Mucosa of descending colon (tissue), 3 donors: ENCODE measurements at regions not wholly inside any gene's neighbourhood (a gene's known extent, or its start where the extent isn't known, plus 50 kb on each side); places are given as distances from the start of the nearest gene placed in this dataset.
A peak's percentile ranks its signal among the peaks of the same experiment; 100 is the strongest.

Source experiments
- ATAC-seq: fragments of 200-7000 bp; cut with Tn5 transposase; one replicate; pipeline ENCODE4 v1.9.1; 2020; ENCODE audit warnings: mild to moderate bottlenecking, moderate library complexity
- DNase-seq, 3 donors: peaks; one replicate each; pipeline ENCODE4 v3.0.0-alpha.2; 2020
- H3K36me3 ChIP-seq: fragments of 200-600 bp; one replicate; pipeline ENCODE4 v1.8.0; 2021; ENCODE audit warnings: low read depth, mild to moderate bottlenecking
- H3K4me1 ChIP-seq: fragments of 200-600 bp; one replicate; pipeline ENCODE4 v1.8.0; 2021; ENCODE audit warnings: low read depth, mild to moderate bottlenecking
- H3K4me3 ChIP-seq: fragments of 200-600 bp; one replicate; pipeline ENCODE4 v1.8.0; 2021; ENCODE audit warnings: mild to moderate bottlenecking
- H3K9me3 ChIP-seq: fragments of 200-600 bp; one replicate; pipeline ENCODE4 v1.8.0; 2021; ENCODE audit warnings: mild to moderate bottlenecking
- intact Hi-C, 2 donors: fragments of 100-400 bp; cut with DNase I in 1 of 2; cut with micrococcal nuclease in 1 of 2; formaldehyde crosslinking; loops; one replicate each; pipeline versions ENCODE4 v1.11.0 to v1.11.1; 2022; cut with DNase I, micrococcal nuclease
- TF ChIP-seq, protein P1 (sequence below): fragments of 200-600 bp; IDR thresholded peaks from one replicate; pipeline ENCODE4 v1.8.0; 2022; ENCODE audit warnings: antibody characterized with exemption, mild to moderate bottlenecking
- donor health status: DM: no; HTN: no; CAD: no; lungs with moderate emphysema.
- donor health status: DM: no; HTN: no; CAD: no.
- donor health status: DM: no; HTN: yes; CAD: no.

DNA sequence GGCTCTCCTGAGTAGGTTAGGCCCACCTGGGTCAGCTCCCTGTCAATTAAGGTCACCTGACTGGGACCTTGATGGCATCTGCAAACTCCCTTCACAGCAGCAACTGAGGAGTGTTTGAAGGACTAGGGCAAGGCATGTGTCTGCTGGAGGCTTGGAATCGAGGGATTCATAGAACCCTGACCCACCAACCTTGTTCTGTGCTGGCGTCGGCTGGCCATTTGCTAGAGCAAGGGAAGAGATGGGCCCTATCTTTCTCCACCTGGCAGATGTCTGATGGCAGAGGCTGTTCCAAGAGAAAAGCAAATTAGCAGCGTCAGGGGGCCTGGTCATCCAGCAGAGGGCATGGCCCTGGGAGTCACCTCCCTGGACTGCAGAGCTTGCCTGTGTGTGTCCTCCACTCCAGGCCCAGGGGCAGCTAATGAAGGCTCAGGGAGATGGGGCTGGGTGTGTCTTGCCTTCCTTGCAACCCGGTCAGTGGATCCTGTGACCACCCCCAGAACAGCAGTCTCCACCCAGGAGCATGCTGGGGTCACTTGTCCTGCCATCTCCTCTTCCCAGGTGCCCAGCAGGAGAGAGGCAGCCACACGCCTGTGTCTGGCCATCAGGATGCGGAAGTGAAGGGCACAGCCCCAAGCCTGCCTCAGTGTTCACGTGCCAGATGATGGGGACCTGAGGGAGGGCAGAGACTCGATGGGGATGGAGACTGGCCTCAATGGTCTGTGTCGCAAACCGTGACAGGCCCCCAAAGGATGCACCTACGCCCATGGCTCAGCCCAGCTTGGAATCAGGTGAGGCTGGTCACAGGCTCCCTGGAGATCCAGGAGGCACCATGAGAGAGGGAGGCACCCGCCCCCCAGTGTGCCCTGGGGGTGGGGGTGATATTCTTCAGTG lies 53.9 kb downstream of the BARX1 start:
- TF ChIP-seq, protein P1, sequence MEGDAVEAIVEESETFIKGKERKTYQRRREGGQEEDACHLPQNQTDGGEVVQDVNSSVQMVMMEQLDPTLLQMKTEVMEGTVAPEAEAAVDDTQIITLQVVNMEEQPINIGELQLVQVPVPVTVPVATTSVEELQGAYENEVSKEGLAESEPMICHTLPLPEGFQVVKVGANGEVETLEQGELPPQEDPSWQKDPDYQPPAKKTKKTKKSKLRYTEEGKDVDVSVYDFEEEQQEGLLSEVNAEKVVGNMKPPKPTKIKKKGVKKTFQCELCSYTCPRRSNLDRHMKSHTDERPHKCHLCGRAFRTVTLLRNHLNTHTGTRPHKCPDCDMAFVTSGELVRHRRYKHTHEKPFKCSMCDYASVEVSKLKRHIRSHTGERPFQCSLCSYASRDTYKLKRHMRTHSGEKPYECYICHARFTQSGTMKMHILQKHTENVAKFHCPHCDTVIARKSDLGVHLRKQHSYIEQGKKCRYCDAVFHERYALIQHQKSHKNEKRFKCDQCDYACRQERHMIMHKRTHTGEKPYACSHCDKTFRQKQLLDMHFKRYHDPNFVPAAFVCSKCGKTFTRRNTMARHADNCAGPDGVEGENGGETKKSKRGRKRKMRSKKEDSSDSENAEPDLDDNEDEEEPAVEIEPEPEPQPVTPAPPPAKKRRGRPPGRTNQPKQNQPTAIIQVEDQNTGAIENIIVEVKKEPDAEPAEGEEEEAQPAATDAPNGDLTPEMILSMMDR: no peak
- ATAC-seq: no peak
- peak in 1 of 3 donors; percentile 20 for DNase-seq
- Histone ChIP-seq H3K36me3 (no peaks in the 10 kb centered on the region), H3K4me1 (no peaks in the 10 kb centered on the region), H3K9me3 (no peaks in the 10 kb centered on the region), H3K4me3 (no peak overlapping the region)
- intact Hi-C loops: no loop called here

DNA sequence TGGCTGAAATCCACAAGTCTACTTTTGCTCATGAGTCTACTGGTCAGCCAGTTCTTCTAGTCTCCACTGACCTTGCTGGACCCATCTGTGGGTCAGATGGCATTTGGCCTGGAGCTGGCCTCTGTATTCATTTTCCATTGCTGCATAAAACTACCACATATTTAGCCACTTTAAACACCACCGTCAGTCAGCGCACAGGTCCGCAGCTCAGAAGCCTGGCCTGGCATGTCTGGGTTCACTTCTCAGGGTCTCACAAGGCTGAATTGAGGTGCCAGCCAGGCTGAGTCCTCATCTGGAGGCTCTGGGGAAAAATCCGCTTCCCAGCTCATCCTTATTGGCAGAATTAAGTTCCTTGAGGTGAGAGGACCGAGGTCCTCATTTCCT lies 54.7 kb downstream of the BARX1 start:
- DNase-seq: no peak
- H3K36me3 ChIP-seq: no peaks in the 10 kb centered on the region
- intact Hi-C loops: no loop called here
- H3K9me3 ChIP-seq: no peaks in the 10 kb centered on the region
- no peak overlapping the region for H3K4me3 ChIP-seq
- TF ChIP-seq, protein P1: no peak
- no peak for ATAC-seq
- no peaks in the 10 kb centered on the region for H3K4me1 ChIP-seq

DNA sequence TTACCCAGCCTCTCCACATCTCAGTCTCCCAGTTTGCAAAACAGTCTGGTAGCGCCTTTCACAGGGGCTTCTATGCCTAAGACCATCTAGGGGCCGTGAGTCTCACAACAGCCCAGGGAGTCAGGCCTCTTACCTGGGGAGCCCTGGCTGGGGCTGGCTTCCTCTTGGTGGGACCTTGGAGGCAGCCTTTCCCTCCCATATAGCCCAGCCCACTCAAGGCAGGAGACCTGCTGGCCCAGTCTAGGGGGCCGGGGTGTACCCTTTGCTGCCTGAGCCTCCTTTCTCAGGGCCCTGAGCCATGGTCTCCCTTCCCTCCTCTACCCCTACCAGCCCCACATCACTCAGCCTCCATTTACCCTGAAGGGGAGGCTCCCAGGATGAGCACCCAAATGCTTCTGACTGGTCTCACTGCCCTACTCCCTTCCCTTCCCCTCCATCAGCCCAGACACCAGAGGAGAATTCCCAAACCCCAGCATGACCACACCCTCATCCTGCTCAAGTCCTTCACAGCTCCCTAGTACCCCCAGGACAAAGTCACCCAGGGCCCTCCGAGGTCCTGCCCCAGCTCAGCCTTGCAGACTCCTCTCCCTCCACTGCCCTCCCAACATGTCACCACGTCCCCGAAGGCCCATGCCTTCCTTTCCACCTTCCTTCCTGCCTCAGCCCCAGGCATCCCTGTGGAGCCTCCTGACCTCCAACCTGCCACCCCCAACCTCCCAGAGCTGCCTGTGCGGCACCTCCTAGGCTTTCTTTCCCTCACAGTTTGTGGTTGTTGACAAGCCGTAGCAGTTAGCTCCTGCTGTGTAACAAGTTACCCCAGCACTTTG lies 55.3 kb downstream of the BARX1 start:
- H3K9me3 ChIP-seq: no peaks in the 10 kb centered on the region
- H3K36me3 ChIP-seq: no peaks in the 10 kb centered on the region
- no peak overlapping the region for H3K4me3 ChIP-seq
- TF ChIP-seq, protein P1: no peak
- H3K4me1 ChIP-seq: no peaks in the 10 kb centered on the region
- ATAC-seq: no peak
- peak in 1 of 3 donors; percentile 32 for DNase-seq
- intact Hi-C loops: no loop called here

DNA sequence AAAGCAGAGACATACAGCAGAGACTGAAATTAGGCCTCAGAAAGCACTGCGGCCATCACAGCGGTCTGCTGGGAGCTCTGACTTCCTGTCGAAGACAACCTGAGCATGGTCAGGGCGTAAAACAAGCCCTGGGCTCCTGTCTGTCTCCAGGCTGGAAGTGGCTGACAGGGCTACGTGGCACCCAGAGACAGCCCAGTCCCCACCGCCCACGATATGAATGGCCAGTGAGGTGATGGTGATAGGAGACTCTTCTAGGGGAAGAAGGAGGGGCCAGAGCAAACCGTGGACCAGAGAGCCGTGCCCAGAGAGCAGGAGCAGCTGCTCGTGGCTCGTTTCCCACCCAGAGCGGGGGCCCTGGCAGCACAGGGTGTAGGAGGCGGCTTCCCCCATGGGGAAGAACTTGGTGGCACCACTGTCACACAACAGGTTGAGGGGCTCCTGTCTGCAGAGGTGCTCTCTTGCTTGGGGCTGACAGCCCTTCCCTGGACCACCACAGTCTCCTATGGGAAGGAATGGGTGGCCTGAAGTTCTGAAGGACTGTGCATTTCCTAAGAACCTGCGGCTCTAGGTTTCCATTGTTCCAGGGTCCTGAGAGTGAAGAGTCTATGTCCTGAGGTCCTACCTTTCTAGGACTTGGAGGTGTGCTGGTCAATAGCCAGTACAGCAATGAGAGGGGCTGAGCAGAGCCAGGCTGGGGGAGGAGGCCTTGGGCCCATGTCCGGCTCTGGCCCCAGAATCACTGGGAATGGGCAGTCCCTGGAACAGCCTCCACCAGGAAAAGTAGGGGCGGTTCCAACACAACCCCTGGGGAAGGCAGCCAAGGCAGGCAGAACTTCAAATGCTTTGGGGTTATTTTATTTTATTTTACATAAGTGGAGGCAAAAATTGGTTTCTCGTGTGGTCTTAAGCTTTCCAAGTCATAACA lies 56.4 kb downstream of the BARX1 start:
- ATAC-seq: no peak

DNA sequence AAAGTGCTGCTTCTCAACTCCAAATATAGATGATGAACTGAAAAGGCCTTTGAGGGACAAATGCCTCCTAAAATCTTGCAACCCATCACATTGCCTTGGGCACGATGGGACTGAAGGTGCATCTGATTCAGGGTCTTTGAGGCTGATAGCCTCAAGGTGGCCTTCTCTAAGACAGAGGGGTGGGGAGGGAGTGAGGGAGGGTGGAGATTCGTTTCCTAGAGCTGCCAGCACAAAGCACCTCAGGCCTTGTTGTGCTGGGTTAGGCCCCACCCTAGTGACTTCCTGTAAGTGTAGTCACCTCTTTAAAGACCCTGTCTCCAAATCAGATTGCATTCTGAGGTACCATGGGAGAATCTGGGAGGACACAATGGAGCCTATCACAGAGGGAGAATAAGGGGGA lies 57.1 kb downstream of the BARX1 start:
- Histone ChIP-seq H3K9me3 (peaks cover 2% of the 10 kb centered on the region), H3K36me3 (no peaks in the 10 kb centered on the region), H3K4me3 (no peak overlapping the region), H3K4me1 (peaks cover 8% of the 10 kb centered on the region)
- no peak for ATAC-seq
- TF ChIP-seq, protein P1: no peak
- DNase-seq: no peak
- intact Hi-C loops: no loop called here

More for the DNA sequence above, 56.4 kb downstream of the BARX1 start:
- intact Hi-C loops: no loop called here
- no peaks in the 10 kb centered on the region for H3K9me3 ChIP-seq
- peaks cover 3% of the 10 kb centered on the region for H3K4me1 ChIP-seq
- H3K4me3 ChIP-seq: no peak overlapping the region
- DNase-seq: peak in 1 of 3 donors; percentile 22
- H3K36me3 ChIP-seq: no peaks in the 10 kb centered on the region
- TF ChIP-seq, protein P1: no peak
